GM21367 (cell line): ENCODE measurements at regions not wholly inside any gene's neighbourhood (a gene's known extent, or its start where the extent isn't known, plus 50 kb on each side); places are given as distances from the start of the nearest gene placed in this dataset.

Experiments used
- ATAC-seq: cut with Tn5 transposase; IDR thresholded peaks from one replicate; pipeline ENCODE4 v1.9.1; 2021; ENCODE audit not compliant: unreplicated experiment

GRCh38 chr1:5254975-5255374 lies 600.6 kb downstream of the AJAP1 start:
- ATAC-seq: no peak

GRCh38 chr1:5254131-5254725 lies 599.8 kb downstream of the AJAP1 start:
- ATAC-seq: no peak

- ATAC-seq: no peak
Measured at GRCh38 chr1:5253036-5253435, 598.6 kb downstream of the AJAP1 start.

- no peak for ATAC-seq
Measured at GRCh38 chr1:5250336-5250735, 595.9 kb downstream of the AJAP1 start.

GRCh38 chr1:5245348-5245747 lies 590.9 kb downstream of the AJAP1 start:
- no peak for ATAC-seq

GRCh38 chr1:5244631-5245285 lies 590.3 kb downstream of the AJAP1 start:
- no peak for ATAC-seq

GRCh38 chr1:5242850-5243249 lies 588.4 kb downstream of the AJAP1 start:
- no peak for ATAC-seq

- ATAC-seq: no peak
Measured at GRCh38 chr1:5239911-5240310, 585.5 kb downstream of the AJAP1 start.

- no peak for ATAC-seq
Measured at GRCh38 chr1:5238351-5239130, 584.1 kb downstream of the AJAP1 start.

GRCh38 chr1:5235355-5235899 lies 581.0 kb downstream of the AJAP1 start:
- no peak for ATAC-seq

- ATAC-seq: no peak
Measured at GRCh38 chr1:5232537-5232936, 578.1 kb downstream of the AJAP1 start.

GRCh38 chr1:5231541-5232315 lies 577.3 kb downstream of the AJAP1 start:
- ATAC-seq: no peak

- no peak for ATAC-seq
Measured at GRCh38 chr1:5227114-5227513, 572.7 kb downstream of the AJAP1 start.

GRCh38 chr1:5225707-5226704 lies 571.6 kb downstream of the AJAP1 start:
- ATAC-seq: no peak

GRCh38 chr1:5223206-5223605 lies 568.8 kb downstream of the AJAP1 start:
- no peak for ATAC-seq

- ATAC-seq: no peak
Measured at GRCh38 chr1:5222626-5223025, 568.2 kb downstream of the AJAP1 start.

- ATAC-seq: no peak
Measured at GRCh38 chr1:5221451-5221850, 567.0 kb downstream of the AJAP1 start.

GRCh38 chr1:5220821-5221220 lies 566.4 kb downstream of the AJAP1 start:
- no peak for ATAC-seq

- no peak for ATAC-seq
Measured at GRCh38 chr1:5220421-5220820, 566.0 kb downstream of the AJAP1 start.

- no peak for ATAC-seq
Measured at GRCh38 chr1:5200006-5200405, 545.6 kb downstream of the AJAP1 start.
